Thyroid gland (tissue), 4 donors: ENCODE measurements at regions not wholly inside any gene's neighbourhood (a gene's known extent, or its start where the extent isn't known, plus 50 kb on each side); places are given as distances from the start of the nearest gene placed in this dataset.
A peak's percentile ranks its signal among the peaks of the same experiment; 100 is the strongest.
"Not testable (repeated sequence)": the region's sequence is repeated elsewhere in the genome, so short reads cannot be mapped to it uniquely, and the experiment has no call there.

Source experiments
- DNase-seq, 2 donors: peaks; one replicate each; pipeline ENCODE4 v3.0.0-alpha.2; 2019
- H3K27ac ChIP-seq, 3 donors: fragments of 200-600 bp; sonication (generic); 1 replicate in 2 of 3; 2 replicates in 1 of 3; pipeline ENCODE4 v1.5.1; 2016 to 2019; ENCODE audit warnings: mild to moderate bottlenecking in 1 of 3, moderate library complexity in 1 of 3
- H3K27me3 ChIP-seq: fragments of 200-600 bp; sonication (generic); one replicate; pipeline ENCODE4 v1.5.1; 2019
- H3K36me3 ChIP-seq, 2 donors: fragments of 200-600 bp; sonication (generic); one replicate each; pipeline ENCODE4 v1.5.1; 2016 to 2019
- H3K4me1 ChIP-seq, 2 donors: fragments of 200-600 bp; sonication (generic); one replicate each; pipeline ENCODE4 v1.5.1; 2017 to 2019
- H3K4me3 ChIP-seq, 3 donors: fragments of 200-600 bp; sonication (generic); replicated peaks in 1 of 3; 1 replicate in 2 of 3; 2 replicates in 1 of 3; pipeline ENCODE4 v1.5.1; 2016; ENCODE audit warnings: mild to moderate bottlenecking in 1 of 3
- H3K9me3 ChIP-seq: fragments of 200-600 bp; sonication (generic); one replicate; pipeline ENCODE4 v1.5.1; 2017
- CTCF ChIP-seq, 6 experiments: fragments of 200-600 bp in 3 of 6; fragments of 450-650 bp in 3 of 6; sonication (generic) in 3 of 6; IDR thresholded peaks; one replicate each; pipeline ENCODE4 v1.5.1; 2016 to 2019; ENCODE audit warnings: antibody characterized with exemption in 6 of 6, mild to moderate bottlenecking in 2 of 6, inconsistent platforms in 1 of 6, moderate library complexity in 1 of 6
- POLR2A ChIP-seq, 2 donors: fragments of 450-650 bp; IDR thresholded peaks; one replicate each; pipeline ENCODE4 v1.6.1; 2017; ENCODE audit warnings: antibody characterized with exemption in 2 of 2, mild to moderate bottlenecking in 2 of 2, moderate library complexity in 1 of 2
- WGBS, 2 donors: methylation state at CpG; one replicate each; pipeline ENCODE4 v1.1.5; 2017; 5-methylcytosine and 5-hydroxymethylcytosine counted together
- intact Hi-C: fragments of 100-400 bp; cut with DNase I; formaldehyde crosslinking; loops from one replicate; pipeline ENCODE4 v1.15.1; 2023

- no peaks in the 10 kb centered on the region for H3K27me3 ChIP-seq
Measured at GRCh38 chr15:67936258-67936657, 96.4 kb upstream of the RNU6-1 start.

DNA sequence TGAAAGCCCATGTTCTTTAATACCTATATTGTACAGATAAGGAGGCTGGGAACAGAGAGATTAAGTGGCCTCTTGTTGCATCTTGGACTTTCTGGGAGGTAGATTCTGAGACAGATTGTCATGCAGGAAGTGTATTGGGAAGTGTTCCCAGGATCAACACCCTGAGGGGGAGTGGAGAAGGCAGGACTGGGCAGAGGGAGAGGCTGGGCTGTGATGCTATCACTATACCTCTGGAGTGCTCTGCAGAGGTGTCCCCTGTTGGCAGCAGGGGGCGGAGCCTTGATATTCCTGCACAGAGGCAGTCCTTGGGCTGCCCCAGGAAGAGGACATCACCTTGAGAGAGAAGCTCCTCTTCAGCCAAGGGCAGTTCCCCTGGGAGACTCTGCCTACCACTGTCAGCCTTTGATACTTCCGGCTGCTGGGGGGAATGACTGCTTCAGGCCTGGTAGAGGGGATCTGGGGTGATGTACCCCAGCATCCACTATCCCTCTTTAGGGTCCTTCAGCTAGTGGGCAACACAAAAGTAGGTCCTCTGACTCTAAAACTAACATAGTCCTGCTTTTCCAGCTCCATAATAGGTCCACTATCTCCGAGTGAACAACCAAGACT is 97.4 kb upstream of the RNU6-1 start:
- peaks cover 9 to 30% of the 10 kb centered on the region in 2 donors for H3K4me1 ChIP-seq
- 91 to 100% methylated on average over 2 to 3 of the region's 3 CpGs for WGBS, 2 donors
- no peak overlapping the region for H3K4me3 ChIP-seq
- H3K9me3 ChIP-seq, result no peaks in the 10 kb centered on the region
- peak; percentile 48 to 53 for DNase-seq
- peak overlapping the region in 1 of 3 donors; percentile 56 for H3K27ac ChIP-seq
- H3K36me3 ChIP-seq, result no peaks in the 10 kb centered on the region
- intact Hi-C loops, result loop anchor here (10.0 kb wide), 1 partner anchor 62 kb away; no protein-coding TSS in a partner anchor
- no peaks in the 10 kb centered on the region for H3K27me3 ChIP-seq
- TF ChIP-seq POLR2A (IDR thresholded peaks at IDR 0.05) (no peak), CTCF (IDR thresholded peaks at IDR 0.05) (no peak)

More at GRCh38 chr15:67936258-67936657, 96.4 kb upstream of the RNU6-1 start:
- intact Hi-C loops, result loop anchor here (10.0 kb wide), 1 partner anchor 61 kb away; no protein-coding TSS in a partner anchor
- peaks cover 13 to 21% of the 10 kb centered on the region in 2 donors for H3K4me1 ChIP-seq
- TF ChIP-seq POLR2A (IDR thresholded peaks at IDR 0.05) (no peak), CTCF (IDR thresholded peaks at IDR 0.05) (no peak)
- H3K9me3 ChIP-seq, result no peaks in the 10 kb centered on the region
- no peak overlapping the region for H3K27ac ChIP-seq
- no peaks in the 10 kb centered on the region for H3K36me3 ChIP-seq
- WGBS, 2 donors, result 94 to 95% methylated on average over 5 of the region's 5 CpGs
- no peak overlapping the region for H3K4me3 ChIP-seq
- DNase-seq, result no peak

- H3K4me1 ChIP-seq, result peaks cover 19 to 41% of the 10 kb centered on the region in 2 donors
- H3K36me3 ChIP-seq, H3K9me3 ChIP-seq, DNase-seq, H3K27me3 ChIP-seq, H3K27ac ChIP-seq, H3K4me3 ChIP-seq: not testable (repeated sequence)
- intact Hi-C loops, result loop anchor here (10.0 kb wide), 1 partner anchor 64 kb away; no protein-coding TSS in a partner anchor
- WGBS, 2 donors, result 94 to 99% methylated on average over 5 of the region's 5 CpGs
Measured at GRCh38 chr15:67939179-67939578, 99.3 kb upstream of the RNU6-1 start.

DNA sequence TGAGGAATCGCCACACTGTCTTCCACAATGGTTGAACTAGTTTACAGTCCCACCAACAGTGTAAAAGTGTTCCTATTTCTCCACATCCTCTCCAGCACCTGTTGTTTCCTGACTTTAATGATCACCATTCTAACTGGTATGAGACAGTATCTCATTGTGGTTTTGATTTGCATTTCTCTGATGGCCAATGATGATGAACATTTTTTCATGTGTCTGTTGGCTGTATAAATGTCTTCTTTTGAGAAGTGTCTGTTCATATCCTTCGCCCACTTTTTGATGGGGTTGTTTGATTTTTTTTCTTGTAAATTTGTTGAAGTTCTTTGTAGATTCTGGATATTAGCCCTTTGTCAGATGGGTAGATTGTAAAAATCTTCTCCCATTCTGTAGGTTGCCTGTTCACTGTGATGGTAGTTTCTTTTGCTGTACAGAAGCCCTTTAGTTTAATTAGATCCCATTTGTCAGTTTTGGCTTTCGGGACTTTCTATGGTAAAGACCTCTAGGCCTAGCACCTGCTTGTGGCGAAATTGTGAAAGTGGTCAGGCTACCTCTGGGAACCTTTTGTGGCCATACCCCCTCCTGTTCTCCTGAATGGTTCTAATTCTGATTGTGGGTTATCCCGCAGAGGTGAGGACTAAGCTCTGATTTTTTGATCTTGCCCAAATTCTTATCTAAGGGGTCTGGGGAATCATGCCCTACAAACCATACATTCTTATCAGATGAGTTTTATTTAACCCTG is 99.9 kb upstream of the RNU6-1 start:
- H3K27ac ChIP-seq, H3K4me3 ChIP-seq, H3K9me3 ChIP-seq, DNase-seq, H3K27me3 ChIP-seq, H3K36me3 ChIP-seq: not testable (repeated sequence)
- peaks cover 24 to 43% of the 10 kb centered on the region in 2 donors for H3K4me1 ChIP-seq
- 75 to 77% methylated on average over 4 to 5 of the region's 5 CpGs for WGBS, 2 donors
- intact Hi-C loops, result loop anchor here (10.0 kb wide), 1 partner anchor 65 kb away; no protein-coding TSS in a partner anchor

DNA sequence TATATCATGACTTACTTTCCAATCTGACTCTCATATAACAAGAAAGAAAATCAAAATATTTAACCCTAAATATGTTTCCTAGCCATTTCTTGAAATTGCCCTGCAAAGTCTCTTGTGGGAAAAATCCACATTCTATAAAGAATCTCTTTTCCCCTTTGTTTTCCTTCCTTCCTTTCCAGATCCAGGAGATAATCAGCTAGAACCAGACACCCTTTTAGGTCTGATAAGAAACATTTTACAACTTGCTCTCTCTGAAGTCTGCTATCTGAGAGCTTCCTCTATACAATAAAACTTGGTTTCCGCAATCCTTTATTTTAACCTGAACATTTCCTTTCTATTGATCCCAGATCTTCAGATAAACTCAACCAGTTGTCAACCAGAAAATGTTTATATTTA is 100.5 kb upstream of the RNU6-1 start:
- no peaks in the 10 kb centered on the region for H3K27me3 ChIP-seq
- DNase-seq, result no peak
- TF ChIP-seq POLR2A (IDR thresholded peaks at IDR 0.05) (no peak), CTCF (IDR thresholded peaks at IDR 0.05) (no peak)
- intact Hi-C loops, result no loop called here
- H3K9me3 ChIP-seq, result no peaks in the 10 kb centered on the region
- H3K4me3 ChIP-seq, result no peak overlapping the region
- no peaks in the 10 kb centered on the region for H3K36me3 ChIP-seq
- H3K4me1 ChIP-seq, result peaks cover 29 to 43% of the 10 kb centered on the region in 2 donors
- WGBS, 2 donors, result 94 to 98% methylated on average over 1 of the region's 1 CpG
- no peak overlapping the region for H3K27ac ChIP-seq
